DND-41 (cell line): ENCODE measurements at regions not wholly inside any gene's neighbourhood (a gene's known extent, or its start where the extent isn't known, plus 50 kb on each side); places are given as distances from the start of the nearest gene placed in this dataset.

ENCODE experiments used
- ATAC-seq: fragments of 200-7000 bp; cut with Tn5 transposase; 3 replicates; pipeline ENCODE4 v1.9.1; 2021; ENCODE audit warnings: low read depth; ENCODE audit not compliant: insufficient read depth
- DNase-seq: peaks from one replicate; pipeline ENCODE4 v3.0.0-alpha.2; 2020
- H2AFZ ChIP-seq: 2 replicates; pipeline ENCODE4 v1.6.0; 2012; ENCODE audit warnings: low read depth, low read length
- H3K27ac ChIP-seq: 2 replicates; pipeline ENCODE4 v1.5.1; 2012; ENCODE audit warnings: low read length, inconsistent platforms
- H3K27me3 ChIP-seq: fragments of 200-600 bp; sonication (generic); 2 replicates; pipeline ENCODE4 v1.6.0; 2012; ENCODE audit warnings: low read length, mild to moderate bottlenecking, inconsistent platforms; ENCODE audit not compliant: insufficient read depth, poor library complexity
- H3K36me3 ChIP-seq: 2 replicates; pipeline ENCODE4 v1.5.1; 2012; ENCODE audit warnings: low read length, inconsistent platforms; ENCODE audit not compliant: insufficient read depth
- H3K4me1 ChIP-seq: 2 replicates; pipeline ENCODE4 v1.5.1; 2012; ENCODE audit warnings: mild to moderate bottlenecking, low read length; ENCODE audit not compliant: insufficient read depth
- H3K4me2 ChIP-seq: 2 replicates; pipeline ENCODE4 v1.6.0; 2012; ENCODE audit warnings: mild to moderate bottlenecking, moderate library complexity, low read length, inconsistent platforms; ENCODE audit not compliant: insufficient read depth
- H3K4me3 ChIP-seq, 2 experiments: fragments of 200-600 bp in 1 of 2; shearing (Covaris generic) in 1 of 2; 2 replicates each; pipeline ENCODE4 v1.5.1; 2012 to 2016; ENCODE audit warnings: inconsistent platforms in 2 of 2, low read length in 2 of 2, mild to moderate bottlenecking in 2 of 2, low read depth in 1 of 2, moderate library complexity in 1 of 2
- H3K79me2 ChIP-seq: 2 replicates; pipeline ENCODE4 v1.6.0; 2012; ENCODE audit warnings: low read length, inconsistent platforms; ENCODE audit not compliant: insufficient read depth
- H3K9ac ChIP-seq: 2 replicates; pipeline ENCODE4 v1.6.0; 2012; ENCODE audit warnings: low read depth, mild to moderate bottlenecking, inconsistent platforms, low read length, moderate library complexity
- H3K9me3 ChIP-seq: 2 replicates; pipeline ENCODE4 v1.5.1; 2012; ENCODE audit warnings: low read length, moderate library complexity, mild to moderate bottlenecking, inconsistent platforms; ENCODE audit not compliant: insufficient read depth, severe bottlenecking
- H4K20me1 ChIP-seq: 2 replicates; pipeline ENCODE4 v1.6.0; 2012; ENCODE audit warnings: low read length; ENCODE audit not compliant: insufficient read depth
- CTCF ChIP-seq: IDR thresholded peaks from 2 replicates; pipeline ENCODE4 v1.5.1; 2012; ENCODE audit warnings: borderline replicate concordance, low read length, moderate library complexity, mild to moderate bottlenecking; ENCODE audit not compliant: poor library complexity, severe bottlenecking; ENCODE audit errors: extremely low read depth
- EZH2 ChIP-seq: IDR thresholded peaks from 3 replicates; pipeline ENCODE4 v1.6.1; 2012; ENCODE audit warnings: borderline replicate concordance, low read depth, mild to moderate bottlenecking, moderate library complexity, low read length, inconsistent platforms; ENCODE audit not compliant: severe bottlenecking

- no peaks in the 10 kb centered on the region for H3K79me2 ChIP-seq
- ATAC-seq (no peak), DNase-seq (no peak)
- no peaks in the 10 kb centered on the region for H4K20me1 ChIP-seq
- peaks cover 15% of the 10 kb centered on the region for H3K9me3 ChIP-seq
- no peak overlapping the region for H3K9ac ChIP-seq
- no peak overlapping the region for H2AFZ ChIP-seq
- H3K27me3 ChIP-seq, result no peaks in the 10 kb centered on the region
- peaks cover 23% of the 10 kb centered on the region for H3K4me1 ChIP-seq
- no peak overlapping the region for H3K27ac ChIP-seq
- no peak overlapping the region for H3K4me3 ChIP-seq
- no peak for TF ChIP-seq CTCF
- no peak for TF ChIP-seq EZH2
- H3K4me2 ChIP-seq, result no peak overlapping the region
- H3K36me3 ChIP-seq, result no peaks in the 10 kb centered on the region
These were observed 295.5 kb upstream of the RUNX1 start for GRCh38 chr21:35344582-35344981.

GRCh38 chr21:35343046-35343819 is 294.1 kb upstream of the RUNX1 start:
- Histone ChIP-seq H3K4me1 (peaks cover 23% of the 10 kb centered on the region), H4K20me1 (no peaks in the 10 kb centered on the region), H3K9ac (no peak overlapping the region), H3K79me2 (no peaks in the 10 kb centered on the region), H3K4me2 (no peak overlapping the region), H3K27ac (peak overlapping the region; percentile 63), H3K4me3 (no peak overlapping the region), H3K36me3 (no peaks in the 10 kb centered on the region), H3K9me3 (peaks cover 15% of the 10 kb centered on the region), H2AFZ (0 out of 2 replicates have a peak overlapping the region, but pooled peaks have one; percentile 6), H3K27me3 (no peaks in the 10 kb centered on the region)
- peak; percentile 83 for ATAC-seq
- TF ChIP-seq EZH2 (no peak), CTCF (no peak)
- no peak for DNase-seq

DNA sequence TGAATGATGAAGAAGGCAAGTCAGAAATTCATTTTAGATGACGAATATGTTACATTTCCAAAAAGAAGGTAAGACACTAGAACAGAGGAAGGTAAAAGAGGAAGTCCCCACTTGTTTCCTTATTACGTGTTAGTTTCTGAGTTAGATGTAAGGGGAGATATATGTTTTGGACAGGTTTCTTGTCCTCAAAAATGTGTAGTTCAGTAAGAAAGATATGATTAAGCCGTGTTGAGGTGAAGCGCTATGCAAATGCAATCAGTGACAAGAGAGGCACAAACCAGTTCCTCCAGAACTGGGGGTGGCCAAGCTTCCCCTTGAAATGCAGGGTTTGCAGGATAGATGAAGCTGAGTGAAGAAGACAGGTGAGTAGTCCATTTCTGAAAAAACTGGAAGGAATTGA is 293.3 kb upstream of the RUNX1 start:
- DNase-seq (no peak), ATAC-seq (no peak)
- H3K4me1 ChIP-seq, result peaks cover 23% of the 10 kb centered on the region
- no peaks in the 10 kb centered on the region for H4K20me1 ChIP-seq
- no peaks in the 10 kb centered on the region for H3K27me3 ChIP-seq
- peaks cover 15% of the 10 kb centered on the region for H3K9me3 ChIP-seq
- H3K27ac ChIP-seq, result no peak overlapping the region
- H3K4me2 ChIP-seq, result no peak overlapping the region
- no peak overlapping the region; the same call in 1 of the 2 replicates for H2AFZ ChIP-seq
- no peaks in the 10 kb centered on the region for H3K79me2 ChIP-seq
- no peak overlapping the region for H3K9ac ChIP-seq
- no peaks in the 10 kb centered on the region for H3K36me3 ChIP-seq
- no peak for TF ChIP-seq CTCF
- no peak for TF ChIP-seq EZH2
- no peak overlapping the region for H3K4me3 ChIP-seq
